Neural crest cell (in vitro differentiated cells): ENCODE measurements at regions not wholly inside any gene's neighbourhood (a gene's known extent, or its start where the extent isn't known, plus 50 kb on each side); places are given as distances from the start of the nearest gene placed in this dataset.

Source experiments
- DNase-seq: peaks from one replicate; pipeline ENCODE4 v3.0.0; 2021; ENCODE audit warnings: low read depth, mixed read lengths, low spot score
- H3K27ac Mint-ChIP-seq: one replicate; pipeline ENCODE4 v1.8.0; 2021; ENCODE audit warnings: mild to moderate bottlenecking, mixed read lengths; ENCODE audit not compliant: unreplicated experiment
- H3K27me3 Mint-ChIP-seq: 2 replicates; pipeline ENCODE4 v1.8.0; 2021; ENCODE audit warnings: low read depth, mild to moderate bottlenecking, mixed read lengths
- H3K36me3 Mint-ChIP-seq: 2 replicates; pipeline ENCODE4 v1.8.0; 2021; ENCODE audit warnings: low read depth, mild to moderate bottlenecking, mixed read lengths
- H3K4me1 Mint-ChIP-seq: 2 replicates; pipeline ENCODE4 v1.8.0; 2021; ENCODE audit warnings: mixed read lengths
- H3K4me3 Mint-ChIP-seq: one replicate; pipeline ENCODE4 v1.8.0; 2021; ENCODE audit warnings: mild to moderate bottlenecking, mixed read lengths
- H3K9me3 Mint-ChIP-seq: 2 replicates; pipeline ENCODE4 v1.8.0; 2021; ENCODE audit warnings: mixed read lengths
- TF ChIP-seq, protein P1 (sequence below): fragments of 200-600 bp; sonication (generic); conservative IDR thresholded peaks from 2 replicates; pipeline ENCODE4 v1.5.0; 2021; ENCODE audit warnings: antibody characterized with exemption, mild to moderate bottlenecking

DNA sequence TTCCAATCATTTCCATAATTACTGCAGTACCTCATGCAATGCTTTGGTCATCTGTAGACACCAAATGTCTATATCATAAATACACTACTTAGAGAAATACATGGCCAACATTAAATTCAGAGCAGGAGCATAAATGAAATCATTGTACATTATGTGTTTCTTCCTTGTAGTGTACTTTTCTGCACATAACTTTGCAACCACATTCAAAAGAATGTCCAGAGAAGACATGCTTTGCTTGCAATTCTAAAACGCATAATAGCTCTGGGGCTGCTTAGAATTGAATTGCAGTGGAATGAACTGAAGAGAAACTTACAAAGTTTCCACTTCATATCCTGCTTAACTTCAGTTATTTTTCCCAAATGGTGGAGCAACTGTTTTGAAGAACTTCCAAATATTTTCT lies 664.4 kb downstream of the DSC3 start:
- no peaks in the 10 kb centered on the region for H3K36me3 Mint-ChIP-seq
- no peak overlapping the region for H3K4me3 Mint-ChIP-seq
- H3K27ac Mint-ChIP-seq, result no peak overlapping the region
- H3K9me3 Mint-ChIP-seq, result peaks cover 2% of the 10 kb centered on the region
- no peaks in the 10 kb centered on the region for H3K4me1 Mint-ChIP-seq
- no peaks in the 10 kb centered on the region for H3K27me3 Mint-ChIP-seq
- DNase-seq, result no peak
- TF ChIP-seq, protein P1, sequence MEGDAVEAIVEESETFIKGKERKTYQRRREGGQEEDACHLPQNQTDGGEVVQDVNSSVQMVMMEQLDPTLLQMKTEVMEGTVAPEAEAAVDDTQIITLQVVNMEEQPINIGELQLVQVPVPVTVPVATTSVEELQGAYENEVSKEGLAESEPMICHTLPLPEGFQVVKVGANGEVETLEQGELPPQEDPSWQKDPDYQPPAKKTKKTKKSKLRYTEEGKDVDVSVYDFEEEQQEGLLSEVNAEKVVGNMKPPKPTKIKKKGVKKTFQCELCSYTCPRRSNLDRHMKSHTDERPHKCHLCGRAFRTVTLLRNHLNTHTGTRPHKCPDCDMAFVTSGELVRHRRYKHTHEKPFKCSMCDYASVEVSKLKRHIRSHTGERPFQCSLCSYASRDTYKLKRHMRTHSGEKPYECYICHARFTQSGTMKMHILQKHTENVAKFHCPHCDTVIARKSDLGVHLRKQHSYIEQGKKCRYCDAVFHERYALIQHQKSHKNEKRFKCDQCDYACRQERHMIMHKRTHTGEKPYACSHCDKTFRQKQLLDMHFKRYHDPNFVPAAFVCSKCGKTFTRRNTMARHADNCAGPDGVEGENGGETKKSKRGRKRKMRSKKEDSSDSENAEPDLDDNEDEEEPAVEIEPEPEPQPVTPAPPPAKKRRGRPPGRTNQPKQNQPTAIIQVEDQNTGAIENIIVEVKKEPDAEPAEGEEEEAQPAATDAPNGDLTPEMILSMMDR, result no peak

DNA sequence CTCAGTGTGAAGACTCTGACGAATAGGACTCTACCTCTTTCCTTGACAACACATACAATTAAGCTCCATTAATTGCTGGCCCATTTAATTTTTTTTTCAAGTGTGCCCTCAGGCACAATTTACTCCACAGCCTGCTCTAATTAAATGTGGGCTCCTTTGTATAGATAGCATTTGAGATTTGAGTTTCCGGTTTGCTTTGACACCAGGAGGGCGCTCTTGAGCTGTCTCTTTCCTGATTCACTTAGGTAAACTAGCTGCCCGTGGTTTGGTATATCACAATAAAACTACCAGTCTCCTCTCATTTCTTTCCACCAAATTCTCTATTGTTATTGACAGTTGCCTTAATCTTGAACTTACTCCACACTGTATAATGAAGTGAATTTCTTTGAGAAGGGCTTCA lies 666.0 kb downstream of the DSC3 start:
- Mint-ChIP-seq H3K9me3 (peaks cover 2% of the 10 kb centered on the region), H3K27me3 (no peaks in the 10 kb centered on the region), H3K36me3 (no peaks in the 10 kb centered on the region), H3K27ac (no peak overlapping the region), H3K4me3 (no peak overlapping the region), H3K4me1 (no peaks in the 10 kb centered on the region)
- TF ChIP-seq, protein P1, result peak; percentile 27
- DNase-seq, result no peak

DNA sequence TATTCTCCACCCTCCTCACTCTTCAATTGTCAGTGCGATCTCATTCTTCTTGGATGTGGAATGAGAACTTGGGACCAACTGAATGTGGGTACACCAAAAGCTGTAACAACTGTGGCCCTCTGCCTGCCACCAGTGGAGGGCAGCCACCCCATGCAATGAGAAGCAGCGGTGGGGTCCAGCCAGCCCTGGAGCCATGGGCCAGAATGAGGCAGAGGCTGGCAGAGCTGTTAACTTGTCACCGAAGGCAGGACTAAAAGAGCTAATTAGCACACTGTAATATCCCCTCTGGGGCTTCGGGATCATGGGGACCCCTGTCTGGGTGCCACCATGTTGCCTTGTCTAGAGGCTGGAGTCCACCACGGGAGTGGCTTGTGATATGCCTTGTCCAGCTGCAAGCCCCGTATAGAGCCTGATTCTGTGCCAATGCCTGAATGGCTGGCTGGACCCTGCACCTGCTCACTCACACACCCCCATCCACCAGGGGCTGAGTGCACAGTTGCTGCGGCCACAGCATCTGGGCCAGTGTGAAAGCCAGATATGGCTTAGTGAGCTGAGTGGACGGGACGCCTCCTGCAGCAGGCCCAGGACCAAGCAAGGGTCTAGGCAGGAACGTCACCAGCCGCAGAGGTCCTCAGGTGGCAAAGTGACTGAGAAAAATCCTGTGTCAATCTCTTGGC lies 680.5 kb downstream of the DSC3 start:
- Mint-ChIP-seq H3K27me3 (no peaks in the 10 kb centered on the region), H3K4me1 (peaks cover 4% of the 10 kb centered on the region), H3K36me3 (no peaks in the 10 kb centered on the region), H3K4me3 (no peak overlapping the region), H3K27ac (no peak overlapping the region), H3K9me3 (no peaks in the 10 kb centered on the region)
- TF ChIP-seq, protein P1, result no peak
- no peak for DNase-seq

DNA sequence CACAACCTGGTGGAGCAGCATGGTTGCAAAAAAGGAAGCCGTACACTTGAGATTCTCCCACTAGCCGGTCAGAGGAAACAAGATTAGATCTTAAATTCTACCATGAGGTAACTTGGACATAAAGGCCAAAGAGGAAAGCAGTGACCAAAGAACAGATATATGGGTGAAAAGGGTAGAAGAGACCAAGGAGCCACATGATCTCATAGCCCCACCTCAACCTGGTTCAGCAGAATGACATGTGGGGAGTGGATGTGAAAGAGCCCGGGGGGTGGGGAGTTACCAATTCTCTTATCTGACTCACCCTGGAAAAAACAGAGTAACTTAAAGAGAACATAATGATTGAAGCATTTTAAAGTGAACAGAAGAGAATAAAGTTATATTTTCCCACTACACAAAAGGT lies 683.0 kb downstream of the DSC3 start:
- H3K27ac Mint-ChIP-seq, result no peak overlapping the region
- H3K36me3 Mint-ChIP-seq, result no peaks in the 10 kb centered on the region
- TF ChIP-seq, protein P1, result no peak

DNA sequence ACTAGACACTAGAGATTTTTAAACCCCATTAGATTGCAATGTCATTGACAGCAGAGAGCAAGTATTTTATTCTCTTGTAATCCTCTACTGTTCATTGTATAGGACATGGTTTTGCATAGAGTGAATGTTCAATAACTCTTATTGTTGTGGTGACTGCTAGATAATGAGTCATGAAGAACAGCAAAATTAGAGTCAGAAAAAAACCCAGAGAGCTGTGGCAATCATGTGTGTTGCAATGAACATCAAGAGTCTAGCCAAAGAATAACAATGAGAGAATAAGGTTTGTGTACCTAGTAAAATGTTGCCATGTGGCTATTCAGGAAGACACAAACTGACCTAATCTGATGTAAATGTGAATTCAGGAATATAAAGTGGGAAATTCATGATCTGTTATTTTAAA lies 684.0 kb downstream of the DSC3 start:
- DNase-seq, result no peak
- Mint-ChIP-seq H3K27me3 (no peaks in the 10 kb centered on the region), H3K27ac (no peak overlapping the region), H3K36me3 (no peaks in the 10 kb centered on the region), H3K4me3 (no peak overlapping the region), H3K4me1 (peaks cover 4% of the 10 kb centered on the region), H3K9me3 (no peaks in the 10 kb centered on the region)
- TF ChIP-seq, protein P1, result no peak

More for the DNA sequence above, 683.0 kb downstream of the DSC3 start:
- H3K9me3 Mint-ChIP-seq, result no peaks in the 10 kb centered on the region
- H3K27me3 Mint-ChIP-seq, result no peaks in the 10 kb centered on the region
- peaks cover 4% of the 10 kb centered on the region for H3K4me1 Mint-ChIP-seq
- no peak for DNase-seq
- no peak overlapping the region for H3K4me3 Mint-ChIP-seq
